ENCODE measurements at regions not wholly inside any gene's neighbourhood (a gene's known extent, or its start where the extent isn't known, plus 50 kb on each side); places are given as distances from the start of the nearest gene placed in this dataset.
"Not testable (repeated sequence)": the region's sequence is repeated elsewhere in the genome, so short reads cannot be mapped to it uniquely, and the experiment has no call there.

DNA sequence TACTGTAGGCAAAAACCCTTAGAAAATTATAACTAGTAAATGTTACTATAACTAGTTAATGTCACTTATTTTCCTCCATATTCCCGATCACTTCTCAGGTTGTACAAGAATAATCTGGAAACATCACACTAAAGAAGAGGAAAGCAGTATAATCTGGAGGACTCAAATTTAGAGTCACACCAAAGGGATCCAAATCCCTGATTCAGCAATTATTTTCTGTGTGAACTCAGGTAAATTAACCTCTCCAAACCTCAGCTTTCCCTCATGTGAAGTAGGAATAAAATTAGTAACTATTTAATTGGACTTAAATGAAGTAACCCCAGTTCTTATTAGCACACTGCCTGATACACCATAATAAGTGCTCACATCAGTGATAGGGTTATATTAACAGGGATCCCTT, 170.1 kb upstream of the NECTIN3 start:
- intact Hi-C loops (cut with micrococcal nuclease) = no loop called here

DNA sequence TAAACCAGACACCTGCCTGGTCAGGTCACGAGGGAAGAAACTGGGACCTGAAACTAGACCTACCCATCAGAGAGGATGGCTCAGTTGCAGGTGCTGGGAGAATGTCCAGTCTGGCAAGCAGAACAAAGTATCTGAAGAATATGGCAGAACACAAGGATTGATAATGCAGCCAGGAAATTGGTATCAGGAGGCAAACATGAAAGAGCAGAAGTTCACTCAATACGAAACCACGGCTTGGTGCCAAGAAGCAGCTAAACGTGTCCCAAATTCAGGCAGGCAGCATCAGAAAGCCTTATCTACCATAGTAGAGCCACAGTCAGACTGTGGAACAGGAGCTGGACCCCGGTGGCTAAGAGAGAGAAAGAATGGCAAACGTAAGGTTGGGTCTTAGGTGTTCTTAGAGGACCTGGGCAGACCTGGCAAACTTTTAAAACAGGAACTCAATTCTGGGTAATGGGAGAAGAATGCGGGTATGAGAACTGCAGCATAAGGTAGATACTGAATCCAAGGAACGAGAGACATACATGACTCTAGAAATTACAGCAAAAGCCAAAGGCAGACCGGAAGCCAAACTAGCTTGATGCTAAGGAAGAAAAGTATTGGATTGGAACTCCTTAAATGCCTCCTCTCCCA, 169.0 kb upstream of the NECTIN3 start:
- ATAC-seq (no peak), DNase-seq (no peak)
- intact Hi-C loops (cut with micrococcal nuclease) = no loop called here

More for the DNA sequence above, 170.1 kb upstream of the NECTIN3 start:
- ATAC-seq (no peak), DNase-seq (no peak)

DNA sequence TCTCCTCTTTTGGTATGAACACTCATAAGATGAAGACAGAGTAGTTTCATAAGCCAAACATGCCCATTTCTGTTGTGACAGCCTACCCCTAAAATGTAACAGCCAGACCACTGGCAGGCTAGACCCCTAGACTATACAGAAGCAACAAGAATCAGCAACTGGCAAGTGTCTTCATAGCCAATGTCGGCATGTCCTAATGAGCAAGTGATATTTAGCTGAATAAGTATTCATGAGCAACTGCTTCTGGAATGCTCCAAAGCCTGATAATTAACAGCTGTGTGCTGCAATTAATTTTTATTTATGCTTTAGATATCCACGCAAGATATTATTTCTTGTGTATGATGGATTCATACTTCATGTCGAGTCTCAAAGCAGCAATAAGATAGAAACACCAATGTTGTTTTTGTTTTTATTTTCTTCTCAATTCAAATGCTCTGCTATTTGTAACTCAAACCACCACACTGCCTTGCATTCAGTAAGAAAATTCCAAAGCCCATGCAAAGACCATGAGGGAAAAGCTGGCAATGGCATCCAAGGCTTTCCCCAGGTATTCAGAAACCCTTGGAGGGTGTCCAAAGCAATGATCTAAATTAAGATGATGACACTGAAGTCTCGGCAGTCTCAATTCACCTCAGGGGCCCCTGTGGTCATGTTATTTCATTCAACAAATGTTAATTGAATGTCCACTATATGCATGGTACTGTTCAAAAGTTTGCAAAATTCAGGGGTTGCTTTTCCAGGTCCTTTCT, 167.7 kb upstream of the NECTIN3 start:
- intact Hi-C loops (cut with micrococcal nuclease) = no loop called here
- ATAC-seq = no peak

DNA sequence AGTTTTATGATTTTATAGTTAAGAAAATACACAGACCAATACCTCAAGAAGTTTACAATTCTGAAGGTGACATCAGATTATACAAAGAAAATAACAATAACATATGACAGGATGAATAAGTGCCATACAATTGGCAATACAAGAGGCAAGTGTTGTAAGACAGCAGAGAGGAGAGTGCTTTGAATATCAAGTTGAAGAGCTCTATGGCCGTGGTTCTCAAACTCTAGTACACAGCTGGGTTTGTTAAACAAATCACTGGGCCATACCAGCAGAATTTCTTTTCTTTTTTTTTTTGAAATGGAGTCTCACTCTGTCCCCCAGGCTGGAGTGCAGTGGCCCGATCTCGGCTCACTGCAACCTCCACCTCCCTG, 167.1 kb upstream of the NECTIN3 start:
- DNase-seq (no peak), ATAC-seq (no peak)
- intact Hi-C loops (cut with micrococcal nuclease) = no loop called here

More for the DNA sequence above, 167.7 kb upstream of the NECTIN3 start:
- no peak for DNase-seq

DNA sequence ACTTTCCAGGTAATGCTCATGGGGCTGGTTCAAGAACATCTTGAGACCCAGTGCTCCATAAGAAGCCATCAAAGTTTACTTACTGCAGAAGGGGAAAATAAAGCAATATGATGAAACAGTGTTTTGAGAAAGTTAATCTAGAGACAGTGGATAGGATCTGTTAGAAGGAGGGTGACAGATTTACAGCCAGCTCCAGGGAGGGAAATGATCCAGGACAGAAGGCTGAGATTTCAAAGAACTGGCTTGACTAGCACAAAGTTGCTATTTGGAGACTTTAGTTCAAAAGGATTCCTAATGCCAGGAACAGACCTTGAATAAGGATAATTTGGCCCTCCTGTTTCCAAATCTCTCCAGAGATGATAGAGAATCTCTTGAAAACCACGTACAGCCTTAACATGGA, 166.5 kb upstream of the NECTIN3 start:
- ATAC-seq (no peak), DNase-seq (no peak)
- intact Hi-C loops (cut with micrococcal nuclease) = no loop called here

DNA sequence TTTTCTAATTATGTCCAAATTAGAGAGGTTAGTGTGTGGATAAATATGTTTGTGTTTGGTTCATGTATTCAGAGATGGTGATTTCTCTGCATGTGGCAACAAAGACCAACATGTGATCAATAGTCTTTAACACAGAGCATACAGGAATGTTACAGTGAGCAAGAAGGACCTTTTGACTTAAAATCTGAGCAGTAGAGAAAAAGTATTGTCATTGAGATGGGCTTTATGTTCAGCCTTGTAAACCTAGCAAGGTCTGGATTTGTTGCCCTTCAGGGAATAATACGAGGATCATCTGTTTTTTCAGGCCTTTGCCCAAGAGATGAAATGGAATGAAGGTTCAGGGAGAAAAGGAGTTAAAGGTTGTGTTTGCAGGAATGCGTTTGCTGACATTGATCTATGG, 161.8 kb upstream of the NECTIN3 start:
- intact Hi-C loops (cut with micrococcal nuclease) = no loop called here
- DNase-seq = no peak
- ATAC-seq = no peak

DNA sequence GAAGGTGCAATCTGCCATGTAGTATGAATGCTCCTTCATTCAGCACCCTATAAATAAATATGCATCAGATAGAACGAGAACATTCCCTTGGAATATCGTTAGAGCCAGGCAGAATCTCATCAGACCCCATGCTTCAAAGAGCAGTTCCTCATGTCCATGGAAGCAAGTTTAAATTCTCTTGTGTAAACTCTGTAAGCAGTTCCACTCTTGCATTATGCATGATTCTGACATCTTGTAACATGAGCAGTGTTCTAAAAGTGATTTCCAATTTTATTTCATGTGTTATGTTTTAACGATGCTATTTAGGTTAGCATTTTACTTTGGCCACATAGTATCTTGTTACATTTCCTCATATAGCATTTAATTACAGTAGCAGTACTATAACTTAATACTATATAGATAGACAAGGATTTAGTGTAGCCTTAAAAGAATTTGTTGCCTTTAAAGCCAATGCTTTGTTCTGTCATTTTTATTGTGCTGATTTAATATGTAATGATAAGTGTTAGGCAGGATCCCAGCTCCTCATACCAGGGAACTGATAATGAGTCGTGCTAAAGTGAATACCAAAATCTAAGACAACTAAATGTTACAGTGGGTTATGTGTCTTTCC, 161.2 kb upstream of the NECTIN3 start:
- intact Hi-C loops (cut with micrococcal nuclease) = no loop called here
- ATAC-seq (no peak), DNase-seq (no peak)

- ATAC-seq (no peak), DNase-seq (no peak)
- intact Hi-C loops (cut with micrococcal nuclease) = no loop called here
Measured at GRCh38 chr3:110918963-110919362, 152.7 kb upstream of the NECTIN3 start.

- intact Hi-C loops (cut with micrococcal nuclease) = no loop called here
- DNase-seq (no peak), ATAC-seq (no peak)
Measured at GRCh38 chr3:110925798-110926197, 145.8 kb upstream of the NECTIN3 start.

DNA sequence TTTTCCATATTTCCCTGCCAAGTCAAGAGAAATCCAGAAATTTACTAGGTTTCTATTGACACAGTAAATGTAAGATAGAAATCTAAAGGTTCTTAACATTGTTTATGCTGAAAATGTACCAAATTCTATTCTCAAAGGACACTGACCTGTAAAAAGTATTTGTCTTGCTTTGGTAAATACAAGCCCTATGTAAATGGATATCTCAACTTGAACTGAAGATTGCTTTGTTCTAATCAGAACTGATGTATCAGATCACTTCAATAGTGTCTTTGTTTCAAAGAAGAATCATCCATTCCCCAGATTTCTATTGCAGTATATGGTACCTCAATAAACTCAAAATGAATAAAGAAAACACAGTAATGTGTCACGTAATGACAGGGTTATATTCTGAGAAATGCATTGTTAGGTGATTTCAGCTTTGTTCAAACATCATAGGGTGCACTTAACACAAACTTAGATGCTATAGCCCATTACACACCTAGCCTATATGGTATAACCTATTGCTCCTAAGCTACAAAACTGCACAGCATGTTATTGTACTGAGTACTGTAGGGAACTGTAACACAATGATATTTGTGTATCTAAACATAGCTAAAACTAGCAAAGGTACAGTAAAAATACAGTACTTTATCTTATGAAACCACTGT, 143.5 kb upstream of the NECTIN3 start:
- DNase-seq = no peak
- no peak for ATAC-seq
- intact Hi-C loops (cut with micrococcal nuclease) = no loop called here

DNA sequence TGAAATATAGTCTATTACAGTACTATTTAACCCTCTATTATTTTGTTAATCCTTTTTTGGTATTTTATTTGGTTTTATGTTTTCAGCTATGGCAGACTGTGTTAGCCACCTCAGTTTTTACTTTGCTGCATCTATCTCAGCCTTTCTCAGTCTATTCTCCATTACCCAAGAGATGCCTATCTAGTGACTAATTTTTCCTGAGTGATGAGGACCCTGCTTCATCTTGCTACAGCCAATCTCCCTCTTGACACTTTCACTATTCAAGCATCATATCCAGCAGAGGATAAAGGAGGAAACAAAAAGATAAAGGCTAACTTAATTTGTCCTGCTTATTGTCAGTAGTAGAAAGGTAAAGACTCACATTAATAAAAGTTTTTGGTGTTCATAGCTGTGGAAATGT, 141.8 kb upstream of the NECTIN3 start:
- intact Hi-C loops (cut with micrococcal nuclease) = no loop called here
- no peak for ATAC-seq
- DNase-seq = no peak

- no peak for ATAC-seq
- intact Hi-C loops (cut with micrococcal nuclease) = no loop called here
- no peak for DNase-seq
Measured at GRCh38 chr3:110932567-110932966, 139.0 kb upstream of the NECTIN3 start.

DNA sequence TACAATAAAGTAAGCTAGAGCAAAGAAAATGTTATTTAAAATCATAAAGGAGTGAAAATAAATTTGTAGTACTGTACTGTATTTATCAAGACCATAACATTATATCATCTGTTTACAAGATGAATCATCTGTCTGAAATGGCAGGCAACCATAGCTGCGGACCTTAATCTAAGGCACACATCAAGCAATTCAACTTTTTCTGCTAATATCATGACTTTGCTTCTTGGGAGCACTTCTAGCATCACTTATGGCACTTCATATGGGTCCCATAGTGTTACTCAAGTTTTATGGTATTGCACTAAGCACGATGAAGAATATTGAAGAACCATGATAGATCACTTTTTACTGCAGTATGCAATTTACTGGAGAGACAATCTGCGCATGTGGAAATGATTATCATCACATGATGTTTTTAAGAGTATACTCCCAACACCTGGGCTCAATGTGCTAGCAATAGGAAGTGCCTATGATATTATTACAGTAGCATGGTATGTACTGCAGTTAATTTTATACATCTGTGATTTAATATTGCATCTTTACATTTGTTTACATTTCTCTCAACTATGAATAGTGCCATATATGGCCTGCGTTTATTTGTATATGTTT, 137.7 kb upstream of the NECTIN3 start:
- DNase-seq = no peak
- ATAC-seq = no peak
- intact Hi-C loops (cut with micrococcal nuclease) = no loop called here

- intact Hi-C loops (cut with micrococcal nuclease) = no loop called here
- no peak for ATAC-seq
- no peak for DNase-seq
Measured at GRCh38 chr3:110938629-110939028, 133.0 kb upstream of the NECTIN3 start.

GRCh38 chr3:110940055-110940454, 131.6 kb upstream of the NECTIN3 start:
- ATAC-seq = no peak
- no peak for DNase-seq
- intact Hi-C loops (cut with micrococcal nuclease) = no loop called here

- no peak for ATAC-seq
- intact Hi-C loops (cut with micrococcal nuclease) = no loop called here
- DNase-seq = no peak
Measured at GRCh38 chr3:110944782-110945181, 126.8 kb upstream of the NECTIN3 start.

DNA sequence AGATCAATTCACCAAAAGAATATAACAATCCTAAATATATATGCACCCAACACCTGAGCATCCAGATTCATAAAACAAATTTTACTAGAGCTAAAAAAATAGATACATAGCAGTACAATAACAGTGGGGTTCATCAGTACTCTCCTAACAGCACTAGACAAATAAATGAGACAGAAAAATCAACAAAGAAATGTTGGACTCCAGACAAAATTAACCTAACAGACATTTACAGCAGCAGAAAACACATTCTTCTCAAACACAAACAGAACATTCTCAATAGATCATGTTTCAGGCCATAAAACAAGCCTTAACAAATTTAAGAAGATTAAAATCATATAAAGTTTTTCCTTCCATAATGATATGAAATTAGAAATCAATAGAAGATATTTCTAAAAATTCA, 124.8 kb upstream of the NECTIN3 start:
- intact Hi-C loops (cut with micrococcal nuclease) = no loop called here
- ATAC-seq (no peak), DNase-seq (no peak)

DNA sequence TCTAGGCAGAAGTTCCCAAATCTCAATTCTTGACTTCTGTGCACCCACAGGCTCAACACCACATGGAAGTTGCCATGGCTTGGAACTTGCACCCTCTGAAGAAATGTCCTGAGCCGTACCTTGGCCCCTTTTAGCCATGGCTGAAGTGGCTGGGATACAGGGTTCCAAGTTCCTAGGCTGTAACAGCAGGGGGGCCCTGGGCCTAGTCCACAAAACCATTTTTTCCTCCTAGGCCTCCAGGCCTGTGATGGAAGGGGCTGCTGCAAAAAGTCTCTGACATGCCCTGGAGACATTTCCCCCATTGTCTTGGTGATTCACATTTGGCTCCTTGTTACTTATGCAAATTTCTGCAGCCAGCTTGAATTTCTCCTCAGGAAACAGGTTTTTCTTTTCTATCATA, 122.4 kb upstream of the NECTIN3 start:
- ATAC-seq; DNase-seq; intact Hi-C loops (cut with micrococcal nuclease): not testable (repeated sequence)

DNA sequence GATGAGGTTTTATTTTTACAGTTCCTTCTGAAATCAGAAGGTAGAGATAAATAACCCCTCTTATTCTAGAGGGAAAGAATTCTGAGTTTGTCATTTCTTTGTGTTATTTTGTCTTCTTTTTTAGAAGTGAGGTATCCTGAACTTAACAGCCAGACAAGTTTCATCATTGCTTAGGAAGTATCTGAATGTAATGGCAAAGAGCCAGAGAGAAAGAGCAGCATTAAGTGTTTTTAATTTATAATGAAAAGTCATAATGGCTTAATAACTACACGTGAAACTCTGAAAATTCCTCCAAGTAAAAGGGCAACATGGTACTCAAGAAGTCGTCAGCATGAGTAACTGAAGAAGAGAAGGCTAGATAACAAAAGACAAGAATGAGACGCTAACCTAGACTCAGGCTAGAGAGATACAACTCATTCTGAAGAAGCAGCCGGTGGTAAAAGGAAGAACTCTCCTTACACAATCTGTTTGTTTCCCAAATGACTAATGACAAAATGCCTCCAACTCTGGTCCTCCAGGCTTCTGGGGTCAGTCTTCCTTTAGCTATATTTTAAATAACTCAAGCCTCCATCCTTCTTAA, 116.2 kb upstream of the NECTIN3 start:
- intact Hi-C loops (cut with micrococcal nuclease) = no loop called here
- no peak for ATAC-seq

DNA sequence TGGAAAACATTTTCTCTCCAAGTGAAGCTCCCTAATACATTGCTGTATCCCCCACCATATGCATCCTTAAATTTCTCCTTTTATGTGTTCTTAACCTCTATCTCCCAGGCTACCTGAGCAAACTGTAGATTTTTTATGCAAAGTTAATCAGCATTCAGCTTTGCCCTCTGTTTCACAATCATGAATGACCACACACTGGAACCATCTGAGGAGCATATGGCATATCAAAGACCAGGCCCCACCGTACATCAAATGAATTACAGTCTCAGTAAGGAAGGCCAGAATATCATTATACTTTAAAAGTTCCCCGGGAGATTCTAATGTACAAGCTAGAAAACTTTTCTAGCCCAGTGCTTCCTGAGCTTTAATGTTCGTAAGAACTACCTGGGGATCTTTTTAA, 115.5 kb upstream of the NECTIN3 start:
- ATAC-seq (no peak), DNase-seq (no peak)
- intact Hi-C loops (cut with micrococcal nuclease) = no loop called here

More for the DNA sequence above, 116.2 kb upstream of the NECTIN3 start:
- DNase-seq = no peak

Measured in left ventricle myocardium superior (tissue), 1 donor.